Natural killer cell (primary cell): ENCODE measurements at regions not wholly inside any gene's neighbourhood (a gene's known extent, or its start where the extent isn't known, plus 50 kb on each side); places are given as distances from the start of the nearest gene placed in this dataset.
"Not testable (repeated sequence)": the region's sequence is repeated elsewhere in the genome, so short reads cannot be mapped to it uniquely, and the experiment has no call there.

ENCODE experiments used
- ATAC-seq, 3 donors: fragments of 150-1000 bp in 2 of 3; fragments of 200-7000 bp in 1 of 3; cut with Tn5 transposase; 1 replicate in 1 of 3; 2 replicates in 2 of 3; pipeline ENCODE4 v1.10.0; 2021; ENCODE audit warnings: mild to moderate bottlenecking in 2 of 3, moderate library complexity in 2 of 3
- DNase-seq, 2 donors: peaks; one replicate each; pipeline versions ENCODE4 v3.0.0 to v3.0.0-alpha.2; 2013 to 2021; ENCODE audit warnings: mixed read lengths in 1 of 2
- H3K27ac ChIP-seq: one replicate; pipeline ENCODE4 v1.5.1; 2013; ENCODE audit warnings: mild to moderate bottlenecking, low read length
- H3K27me3 ChIP-seq: one replicate; pipeline ENCODE4 v1.6.1; 2013; ENCODE audit warnings: low read length; ENCODE audit not compliant: control insufficient read depth, insufficient read depth
- H3K36me3 ChIP-seq: one replicate; pipeline ENCODE4 v1.6.1; 2013; ENCODE audit warnings: low read length; ENCODE audit not compliant: control insufficient read depth, insufficient read depth
- H3K4me1 ChIP-seq: one replicate; pipeline ENCODE4 v1.6.1; 2013; ENCODE audit warnings: low read length; ENCODE audit not compliant: control insufficient read depth, insufficient read depth
- H3K4me3 ChIP-seq: one replicate; pipeline ENCODE4 v1.5.1; 2013; ENCODE audit warnings: low read length
- H3K9me3 ChIP-seq: one replicate; pipeline ENCODE4 v1.6.1; 2013; ENCODE audit warnings: low read length; ENCODE audit not compliant: control insufficient read depth, insufficient read depth
- H3K27ac Mint-ChIP-seq, 2 donors: one replicate each; pipeline ENCODE4 v1.8.0; 2022; ENCODE audit warnings: mild to moderate bottlenecking in 2 of 2, mixed read lengths in 2 of 2, moderate library complexity in 1 of 2
- H3K27me3 Mint-ChIP-seq, 2 donors: one replicate each; pipeline ENCODE4 v1.8.0; 2022; ENCODE audit warnings: low read depth in 2 of 2, mixed read lengths in 2 of 2
- H3K36me3 Mint-ChIP-seq: one replicate; pipeline ENCODE4 v1.8.0; 2022; ENCODE audit warnings: mixed read lengths
- H3K4me1 Mint-ChIP-seq, 2 donors: one replicate each; pipeline ENCODE4 v1.8.0; 2022; ENCODE audit warnings: mixed read lengths in 2 of 2
- H3K4me3 Mint-ChIP-seq: one replicate; pipeline ENCODE4 v1.8.0; 2022; ENCODE audit warnings: mild to moderate bottlenecking, moderate library complexity, mixed read lengths
- H3K9me3 Mint-ChIP-seq, 2 donors: one replicate each; pipeline ENCODE4 v1.8.0; 2022; ENCODE audit warnings: mixed read lengths in 2 of 2
- WGBS: methylation state at CpG from one replicate; pipeline ENCODE4 v1.1.7; 2013; ENCODE audit warnings: missing lambda C conversion rate; ENCODE audit not compliant: insufficient coverage; 5-methylcytosine and 5-hydroxymethylcytosine counted together
- intact Hi-C: fragments of 100-400 bp; cut with micrococcal nuclease; formaldehyde crosslinking; loops from one replicate; pipeline ENCODE4 v1.14.2; 2022

DNA sequence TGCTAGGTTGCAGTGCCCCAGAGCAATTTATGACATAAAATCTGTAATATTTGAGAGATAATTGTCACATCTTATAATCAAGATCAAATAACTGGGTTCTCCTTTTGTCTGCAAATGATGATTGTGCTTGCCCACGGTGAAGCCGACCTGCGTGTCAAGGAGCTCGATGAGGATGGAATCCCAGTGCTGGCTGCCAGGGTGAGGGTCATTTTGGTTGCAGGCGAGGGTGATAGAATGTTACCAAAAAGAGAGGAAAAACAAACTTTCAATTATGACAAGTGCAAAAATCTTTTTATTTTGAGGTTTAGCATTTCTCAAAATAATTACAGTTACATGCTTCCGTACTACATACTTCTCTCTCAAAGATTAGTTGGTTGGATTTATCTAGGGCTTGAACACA is 76.4 kb upstream of the ZNF658 start:
- ATAC-seq, H3K36me3 Mint-ChIP-seq, H3K9me3 Mint-ChIP-seq, H3K27me3 ChIP-seq, H3K27ac Mint-ChIP-seq, H3K36me3 ChIP-seq, H3K27ac ChIP-seq, H3K27me3 Mint-ChIP-seq, H3K4me3 Mint-ChIP-seq, intact Hi-C loops, H3K4me1 Mint-ChIP-seq, H3K4me1 ChIP-seq, DNase-seq, H3K9me3 ChIP-seq, H3K4me3 ChIP-seq: not testable (repeated sequence)
- 98% methylated on average over 4 of the region's 6 CpGs for WGBS

- H3K4me3 ChIP-seq, H3K27me3 Mint-ChIP-seq, H3K9me3 ChIP-seq, H3K36me3 Mint-ChIP-seq, H3K27ac ChIP-seq, H3K4me1 ChIP-seq, H3K36me3 ChIP-seq, H3K4me1 Mint-ChIP-seq, ATAC-seq, H3K9me3 Mint-ChIP-seq, H3K27ac Mint-ChIP-seq, intact Hi-C loops, H3K4me3 Mint-ChIP-seq, DNase-seq, H3K27me3 ChIP-seq: not testable (repeated sequence)
- WGBS: 96% methylated on average over 6 of the region's 13 CpGs
These were observed 70.7 kb upstream of the ZNF658 start for GRCh38 chr9:66829853-66830252.

- intact Hi-C loops, H3K4me1 ChIP-seq, H3K4me3 Mint-ChIP-seq, ATAC-seq, DNase-seq, H3K9me3 ChIP-seq, H3K27ac Mint-ChIP-seq, H3K27ac ChIP-seq, H3K4me1 Mint-ChIP-seq, H3K4me3 ChIP-seq, H3K27me3 ChIP-seq, H3K27me3 Mint-ChIP-seq, H3K9me3 Mint-ChIP-seq, H3K36me3 ChIP-seq, H3K36me3 Mint-ChIP-seq: not testable (repeated sequence)
- 91% methylated on average over 12 of the region's 34 CpGs for WGBS
These were observed 69.6 kb upstream of the ZNF658 start for GRCh38 chr9:66830777-66831497.

DNA sequence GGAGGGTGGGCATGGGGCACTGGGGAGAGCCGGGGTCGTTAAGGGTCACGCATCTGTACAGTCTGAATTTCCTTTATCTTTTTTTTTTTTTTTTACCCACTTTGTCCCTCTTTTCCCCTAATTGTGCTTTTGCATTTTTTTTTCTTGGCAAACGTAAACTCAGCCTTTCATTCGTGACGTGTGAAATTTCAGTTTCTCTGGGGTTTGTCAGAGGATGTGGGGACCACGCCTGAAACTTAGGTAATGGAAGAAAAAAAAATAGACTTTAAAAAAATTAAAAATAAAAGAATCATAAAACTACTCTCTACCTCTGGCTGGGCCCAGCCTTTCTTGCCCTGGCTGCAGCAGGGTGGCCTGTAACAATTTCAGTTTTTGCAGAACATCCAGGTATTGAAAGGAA is 68.3 kb upstream of the ZNF658 start:
- H3K9me3 Mint-ChIP-seq, H3K9me3 ChIP-seq, ATAC-seq, H3K27me3 ChIP-seq, H3K4me1 ChIP-seq, H3K4me1 Mint-ChIP-seq, H3K36me3 ChIP-seq, H3K36me3 Mint-ChIP-seq, H3K27me3 Mint-ChIP-seq, intact Hi-C loops, H3K27ac ChIP-seq, H3K27ac Mint-ChIP-seq, H3K4me3 ChIP-seq, DNase-seq, H3K4me3 Mint-ChIP-seq: not testable (repeated sequence)
- no CpG with 5 or more reads among the region's 7 CpGs for WGBS

- H3K9me3 Mint-ChIP-seq, DNase-seq, H3K36me3 ChIP-seq, H3K9me3 ChIP-seq, intact Hi-C loops, H3K4me3 ChIP-seq, H3K36me3 Mint-ChIP-seq, H3K27me3 Mint-ChIP-seq, H3K4me1 ChIP-seq, ATAC-seq, H3K27me3 ChIP-seq, H3K4me1 Mint-ChIP-seq, H3K27ac Mint-ChIP-seq, H3K4me3 Mint-ChIP-seq, H3K27ac ChIP-seq: not testable (repeated sequence)
- no CpG with 5 or more reads among the region's 9 CpGs for WGBS
These were observed 63.1 kb upstream of the ZNF658 start for GRCh38 chr9:66837242-66837937.
